ENCODE measurements at regions not wholly inside any gene's neighbourhood (a gene's known extent, or its start where the extent isn't known, plus 50 kb on each side); places are given as distances from the start of the nearest gene placed in this dataset.

DNA sequence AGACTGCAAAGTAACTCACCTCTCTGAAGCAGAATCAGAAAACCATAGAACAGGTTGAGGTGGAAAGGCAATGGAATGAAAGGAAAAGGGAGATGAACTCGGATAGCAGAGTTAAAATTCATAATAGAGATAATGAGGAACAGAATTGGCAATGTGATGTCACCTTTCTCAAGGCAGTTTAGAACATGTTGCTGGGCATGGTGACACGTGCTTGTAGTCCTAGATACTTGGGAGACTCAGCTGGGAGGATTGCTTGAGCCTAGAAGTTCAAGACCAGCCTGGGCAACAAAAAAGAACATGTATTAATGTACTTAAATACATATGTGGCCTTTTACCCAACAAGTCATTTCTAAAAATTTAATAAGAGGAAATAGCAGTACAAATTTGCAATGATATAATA is 81.6 kb upstream of the MIER3 start:
- TF ChIP-seq, protein P1, sequence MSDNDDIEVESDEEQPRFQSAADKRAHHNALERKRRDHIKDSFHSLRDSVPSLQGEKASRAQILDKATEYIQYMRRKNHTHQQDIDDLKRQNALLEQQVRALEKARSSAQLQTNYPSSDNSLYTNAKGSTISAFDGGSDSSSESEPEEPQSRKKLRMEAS (IDR thresholded peaks at IDR 0.05; ENCODE audit: low read depth, low read length): no peak
- TF ChIP-seq, protein P2, sequence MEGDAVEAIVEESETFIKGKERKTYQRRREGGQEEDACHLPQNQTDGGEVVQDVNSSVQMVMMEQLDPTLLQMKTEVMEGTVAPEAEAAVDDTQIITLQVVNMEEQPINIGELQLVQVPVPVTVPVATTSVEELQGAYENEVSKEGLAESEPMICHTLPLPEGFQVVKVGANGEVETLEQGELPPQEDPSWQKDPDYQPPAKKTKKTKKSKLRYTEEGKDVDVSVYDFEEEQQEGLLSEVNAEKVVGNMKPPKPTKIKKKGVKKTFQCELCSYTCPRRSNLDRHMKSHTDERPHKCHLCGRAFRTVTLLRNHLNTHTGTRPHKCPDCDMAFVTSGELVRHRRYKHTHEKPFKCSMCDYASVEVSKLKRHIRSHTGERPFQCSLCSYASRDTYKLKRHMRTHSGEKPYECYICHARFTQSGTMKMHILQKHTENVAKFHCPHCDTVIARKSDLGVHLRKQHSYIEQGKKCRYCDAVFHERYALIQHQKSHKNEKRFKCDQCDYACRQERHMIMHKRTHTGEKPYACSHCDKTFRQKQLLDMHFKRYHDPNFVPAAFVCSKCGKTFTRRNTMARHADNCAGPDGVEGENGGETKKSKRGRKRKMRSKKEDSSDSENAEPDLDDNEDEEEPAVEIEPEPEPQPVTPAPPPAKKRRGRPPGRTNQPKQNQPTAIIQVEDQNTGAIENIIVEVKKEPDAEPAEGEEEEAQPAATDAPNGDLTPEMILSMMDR (IDR thresholded peaks at IDR 0.05; ENCODE audit: low read depth, low read length): no peak
- TF ChIP-seq POLR2A (IDR thresholded peaks at IDR 0.05; ENCODE audit: extremely low read depth, insufficient read length): no peak
